ENCODE measurements at regions not wholly inside any gene's neighbourhood (a gene's known extent, or its start where the extent isn't known, plus 50 kb on each side); places are given as distances from the start of the nearest gene placed in this dataset.

DNA sequence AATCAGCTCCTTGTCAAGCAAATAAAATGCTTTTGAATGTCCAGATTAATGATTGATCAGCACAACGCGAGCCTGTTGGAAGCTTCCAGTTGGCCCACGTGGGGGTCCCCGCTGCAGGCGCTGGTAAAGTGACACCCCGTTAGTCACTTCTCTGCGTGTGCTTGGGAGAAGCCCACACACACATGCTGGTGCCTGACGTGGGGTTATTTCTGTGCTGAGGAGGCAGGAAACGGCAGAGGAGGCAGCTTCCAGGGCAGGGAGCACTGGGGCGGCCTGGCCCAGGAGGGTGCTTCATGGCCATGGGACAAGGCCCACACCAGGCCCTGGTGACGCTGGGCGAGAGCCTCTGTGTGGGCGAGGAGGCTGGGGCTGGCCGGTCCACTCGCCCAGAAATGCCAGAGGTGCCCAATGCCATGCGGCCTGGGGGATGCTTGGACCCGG is 101.5 kb downstream of the KIF26A start:
- no peak for TF ChIP-seq CTCF (IDR thresholded peaks at IDR 0.05; ENCODE audit: extremely low read depth, missing control alignments)
- DNase-seq (ENCODE audit: low spot score) = no peak

GRCh38 chr14:104240434-104241157 is 102.2 kb downstream of the KIF26A start:
- DNase-seq (ENCODE audit: low spot score) = no peak

GRCh38 chr14:104243200-104243599 is 104.8 kb downstream of the KIF26A start:
- no peak for TF ChIP-seq CTCF (IDR thresholded peaks at IDR 0.05; ENCODE audit: extremely low read depth, missing control alignments)
- no peak for DNase-seq (ENCODE audit: low spot score)

More at GRCh38 chr14:104240434-104241157, 102.2 kb downstream of the KIF26A start:
- TF ChIP-seq CTCF (IDR thresholded peaks at IDR 0.05; ENCODE audit: extremely low read depth, missing control alignments) = no peak

DNA sequence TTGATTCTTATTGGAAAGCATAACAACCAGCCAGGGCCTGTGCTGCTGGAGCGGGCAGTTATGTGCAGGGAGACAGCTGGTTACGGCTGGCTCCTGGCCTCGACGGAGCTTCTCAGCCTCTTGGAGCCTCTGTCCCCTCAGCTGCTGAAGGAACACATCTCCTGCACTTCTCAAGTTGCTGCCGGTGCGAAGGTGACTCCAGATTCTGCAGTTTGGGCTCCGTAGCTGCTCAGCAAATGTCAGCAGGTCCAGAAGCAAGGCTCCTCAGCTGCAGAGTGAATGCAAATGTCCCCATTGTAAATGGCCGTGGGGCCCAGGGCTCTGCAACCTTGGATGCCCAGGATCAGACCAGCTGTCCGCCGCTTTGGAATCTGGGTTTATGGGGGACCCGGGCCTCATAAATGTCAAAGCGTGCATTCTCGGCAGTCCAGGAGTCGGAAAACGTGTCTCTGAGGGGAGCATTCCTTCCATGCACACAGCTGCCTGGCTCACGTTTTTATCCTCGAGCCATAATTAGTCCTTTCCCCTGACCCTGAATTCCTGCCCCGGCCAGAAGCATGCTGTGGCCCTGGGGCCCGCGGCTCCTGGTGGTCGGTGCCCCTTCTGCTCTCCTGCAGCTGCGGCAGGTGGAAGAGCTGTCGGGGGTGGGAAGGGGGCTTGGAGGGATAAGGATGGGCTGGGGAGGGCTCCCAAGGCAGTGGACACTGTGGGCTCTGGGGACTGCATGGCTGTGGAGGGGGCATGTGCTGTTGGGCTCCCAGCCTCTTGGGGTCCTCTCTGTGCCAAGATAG is 106.0 kb downstream of the KIF26A start:
- no peak for DNase-seq (ENCODE audit: low spot score)
- no peak for TF ChIP-seq CTCF (IDR thresholded peaks at IDR 0.05; ENCODE audit: extremely low read depth, missing control alignments)

- DNase-seq (ENCODE audit: low spot score) = no peak
- no peak for TF ChIP-seq CTCF (IDR thresholded peaks at IDR 0.05; ENCODE audit: extremely low read depth, missing control alignments)
Measured at GRCh38 chr14:104245075-104245474, 106.7 kb downstream of the KIF26A start.

DNA sequence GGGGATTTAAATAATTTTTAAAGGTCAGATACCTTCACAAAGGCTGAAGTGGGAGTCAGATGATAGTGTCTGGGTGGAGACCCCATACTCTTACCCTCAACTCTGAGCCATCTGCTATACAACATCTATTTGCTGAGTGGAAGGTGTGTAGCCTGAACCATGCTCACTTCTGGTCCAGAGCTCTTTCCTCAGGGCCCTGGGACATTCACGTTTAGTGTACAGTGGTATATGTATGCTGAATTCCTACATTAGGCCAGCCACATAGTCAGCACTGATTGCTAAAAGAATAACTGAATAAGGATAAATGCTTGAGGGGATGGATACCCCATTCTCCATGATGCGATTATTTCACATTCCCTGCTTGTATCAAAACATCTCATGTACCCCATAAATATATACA is 107.3 kb downstream of the KIF26A start:
- no peak for DNase-seq (ENCODE audit: low spot score)
- no peak for TF ChIP-seq CTCF (IDR thresholded peaks at IDR 0.05; ENCODE audit: extremely low read depth, missing control alignments)

Measured in GM20000 (cell line).